Upper lobe of left lung (tissue), 4 donors: ENCODE measurements at regions not wholly inside any gene's neighbourhood (a gene's known extent, or its start where the extent isn't known, plus 50 kb on each side); places are given as distances from the start of the nearest gene placed in this dataset.

Source experiments
- POLR2A ChIP-seq, 4 donors: fragments of 450-650 bp; IDR thresholded peaks; one replicate each; pipeline ENCODE4 v1.5.1; 2016 to 2017; ENCODE audit warnings: antibody characterized with exemption in 4 of 4, mild to moderate bottlenecking in 2 of 4
- TF ChIP-seq, protein P1 (sequence below), 6 experiments: fragments of 450-650 bp in 4 of 6; fragments of 200-600 bp in 2 of 6; sonication (generic) in 2 of 6; IDR thresholded peaks; one replicate each; pipeline ENCODE4 v1.5.1; 2016 to 2019; ENCODE audit warnings: antibody characterized with exemption in 6 of 6

DNA sequence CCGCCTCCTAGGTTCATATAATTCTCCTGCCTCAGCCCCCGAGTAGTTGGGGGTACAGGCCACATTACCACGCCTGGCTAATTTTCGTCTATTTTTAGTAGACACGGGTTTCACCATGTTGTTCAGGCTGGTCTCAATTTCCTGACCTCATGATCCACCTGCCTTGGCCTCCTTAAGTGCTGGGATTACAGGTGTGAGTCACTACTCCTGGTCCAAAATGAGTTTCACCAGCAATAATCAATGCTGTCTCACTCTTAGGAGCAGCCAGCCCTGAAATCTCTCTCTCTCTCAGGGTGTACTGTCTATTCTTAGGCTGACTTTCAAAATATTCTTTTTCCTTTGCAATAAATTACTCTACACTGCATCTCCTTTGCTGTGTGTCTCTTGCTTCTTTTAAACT lies 177.5 kb upstream of the HSFY2 start:
- TF ChIP-seq, protein P1, sequence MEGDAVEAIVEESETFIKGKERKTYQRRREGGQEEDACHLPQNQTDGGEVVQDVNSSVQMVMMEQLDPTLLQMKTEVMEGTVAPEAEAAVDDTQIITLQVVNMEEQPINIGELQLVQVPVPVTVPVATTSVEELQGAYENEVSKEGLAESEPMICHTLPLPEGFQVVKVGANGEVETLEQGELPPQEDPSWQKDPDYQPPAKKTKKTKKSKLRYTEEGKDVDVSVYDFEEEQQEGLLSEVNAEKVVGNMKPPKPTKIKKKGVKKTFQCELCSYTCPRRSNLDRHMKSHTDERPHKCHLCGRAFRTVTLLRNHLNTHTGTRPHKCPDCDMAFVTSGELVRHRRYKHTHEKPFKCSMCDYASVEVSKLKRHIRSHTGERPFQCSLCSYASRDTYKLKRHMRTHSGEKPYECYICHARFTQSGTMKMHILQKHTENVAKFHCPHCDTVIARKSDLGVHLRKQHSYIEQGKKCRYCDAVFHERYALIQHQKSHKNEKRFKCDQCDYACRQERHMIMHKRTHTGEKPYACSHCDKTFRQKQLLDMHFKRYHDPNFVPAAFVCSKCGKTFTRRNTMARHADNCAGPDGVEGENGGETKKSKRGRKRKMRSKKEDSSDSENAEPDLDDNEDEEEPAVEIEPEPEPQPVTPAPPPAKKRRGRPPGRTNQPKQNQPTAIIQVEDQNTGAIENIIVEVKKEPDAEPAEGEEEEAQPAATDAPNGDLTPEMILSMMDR (IDR thresholded peaks at IDR 0.05), result no peak
- TF ChIP-seq POLR2A (IDR thresholded peaks at IDR 0.05), result no peak
